GM18951 (cell line): ENCODE measurements at regions not wholly inside any gene's neighbourhood (a gene's known extent, or its start where the extent isn't known, plus 50 kb on each side); places are given as distances from the start of the nearest gene placed in this dataset.

ENCODE experiments used
- POLR2A ChIP-seq: IDR thresholded peaks from 4 replicates; pipeline ENCODE4 v1.6.1; 2011; ENCODE audit warnings: mild to moderate bottlenecking; ENCODE audit not compliant: insufficient read length, insufficient read depth; ENCODE audit errors: extremely low read depth
- in situ Hi-C: fragments of 300-500 bp; cut with MboI; formaldehyde crosslinking; loops from one replicate; pipeline ENCODE4 v1.12.0; 2022; ENCODE audit warnings: low sequenced_read_pairs, mixed read lengths, inconsistent platforms; ENCODE audit not compliant: unreplicated experiment

GRCh38 chr9:16025627-16026026, 472.8 kb downstream of the CCDC171 start:
- no peak for TF ChIP-seq POLR2A

GRCh38 chr9:16026886-16027285, 474.0 kb downstream of the CCDC171 start:
- in situ Hi-C loops: no loop called here
- no peak for TF ChIP-seq POLR2A

More at GRCh38 chr9:16025627-16026026, 472.8 kb downstream of the CCDC171 start:
- in situ Hi-C loops: no loop called here

DNA sequence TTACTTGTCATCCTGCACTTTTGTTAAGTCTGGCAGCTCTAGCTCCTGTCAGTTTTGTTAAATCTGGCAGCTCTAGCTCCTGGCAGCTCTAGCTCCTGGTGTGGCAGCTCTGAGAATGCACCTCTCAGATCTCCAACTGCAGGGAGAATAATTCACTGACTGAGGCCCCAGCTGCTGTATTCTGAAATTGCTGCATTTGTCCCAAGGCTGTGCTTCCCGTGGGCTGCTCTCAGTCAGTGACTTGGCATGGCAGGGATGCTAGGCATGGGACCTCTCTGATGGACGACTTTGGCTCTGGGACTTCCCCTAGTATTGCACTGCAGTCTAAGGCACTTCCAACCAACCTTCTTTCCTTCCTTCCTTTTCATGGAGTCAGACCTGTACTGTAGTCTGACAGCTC, 475.7 kb downstream of the CCDC171 start:
- TF ChIP-seq POLR2A: no peak
- in situ Hi-C loops: no loop called here

GRCh38 chr9:16029046-16029615, 476.3 kb downstream of the CCDC171 start:
- TF ChIP-seq POLR2A: no peak
- in situ Hi-C loops: no loop called here

DNA sequence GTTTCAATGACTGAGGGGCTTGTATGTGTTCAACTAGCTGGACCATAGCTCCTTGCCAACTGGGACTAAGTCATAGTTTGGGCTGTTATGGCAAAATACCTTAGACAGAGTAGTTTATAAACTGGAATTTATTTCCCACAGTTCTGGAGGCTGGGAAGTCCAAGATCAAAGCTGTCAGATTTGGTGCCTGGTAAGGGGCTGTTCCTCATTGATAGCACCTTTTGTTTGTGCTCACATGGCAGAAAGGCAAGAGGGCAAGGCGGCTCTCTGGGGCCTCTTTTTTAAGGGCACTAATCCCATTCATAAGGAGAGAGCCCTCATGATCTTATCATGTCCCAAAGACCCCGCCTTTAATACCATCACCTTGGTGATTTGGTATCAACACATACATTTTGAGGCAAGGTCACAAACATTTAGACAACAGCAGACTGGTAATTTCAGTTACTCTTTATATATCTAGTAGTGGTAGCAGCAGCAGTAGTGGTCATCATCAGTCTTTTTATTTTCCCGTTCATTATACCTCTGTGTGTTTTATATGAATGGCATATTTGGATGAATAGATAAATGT, 477.0 kb downstream of the CCDC171 start:
- in situ Hi-C loops: no loop called here

DNA sequence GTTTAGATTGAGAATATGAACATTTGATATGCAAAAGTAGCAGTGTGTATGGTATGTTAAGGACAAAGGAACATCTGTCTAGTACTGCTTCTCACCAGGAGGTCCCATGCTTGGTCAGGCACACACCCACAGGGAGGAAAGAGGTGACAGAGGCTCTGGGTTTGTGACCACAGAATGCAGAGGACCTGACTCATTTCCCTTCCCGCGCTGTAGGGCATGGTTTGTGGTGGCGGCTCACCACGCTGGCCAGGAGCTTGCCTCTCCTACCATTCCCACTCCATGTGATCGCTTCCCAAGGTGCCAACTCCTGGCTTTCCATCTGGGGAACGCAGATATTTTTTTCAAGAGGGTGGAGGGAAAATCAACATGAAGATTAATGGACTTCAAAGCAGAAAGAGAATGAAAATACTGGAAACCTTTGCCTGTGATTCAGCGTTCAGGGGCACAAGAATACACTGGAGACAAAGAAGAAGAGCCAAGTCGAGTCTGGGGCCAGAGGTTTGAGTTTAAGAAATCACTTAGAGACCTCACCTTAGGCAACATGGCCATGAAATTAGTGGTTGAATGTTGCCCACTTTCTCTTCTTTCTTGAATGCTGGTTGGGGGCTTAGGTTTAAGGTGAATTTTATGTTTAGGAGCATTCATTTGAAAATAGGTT, 477.8 kb downstream of the CCDC171 start:
- in situ Hi-C loops: no loop called here
- TF ChIP-seq POLR2A: no peak

More for the DNA sequence above, 477.0 kb downstream of the CCDC171 start:
- TF ChIP-seq POLR2A: no peak

DNA sequence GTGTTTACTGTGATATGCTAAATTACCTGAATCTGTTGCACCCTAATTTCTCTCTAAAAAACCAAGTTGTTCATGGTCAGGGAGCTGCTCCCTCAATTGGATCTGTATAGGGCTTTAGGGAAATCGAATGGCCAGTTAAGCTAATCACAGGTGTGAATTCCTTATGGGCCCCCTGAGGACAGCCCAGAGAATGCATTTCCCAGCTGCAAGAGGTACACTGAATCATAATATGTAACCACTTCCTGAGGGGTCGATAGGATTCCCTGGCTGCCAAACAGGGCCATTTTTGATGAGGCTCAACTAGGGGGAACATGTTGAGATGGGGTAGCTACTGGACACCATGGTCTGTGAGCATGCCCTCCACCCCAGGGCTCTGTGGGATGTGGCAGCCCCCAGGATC, 478.6 kb downstream of the CCDC171 start:
- in situ Hi-C loops: no loop called here
- TF ChIP-seq POLR2A: no peak

DNA sequence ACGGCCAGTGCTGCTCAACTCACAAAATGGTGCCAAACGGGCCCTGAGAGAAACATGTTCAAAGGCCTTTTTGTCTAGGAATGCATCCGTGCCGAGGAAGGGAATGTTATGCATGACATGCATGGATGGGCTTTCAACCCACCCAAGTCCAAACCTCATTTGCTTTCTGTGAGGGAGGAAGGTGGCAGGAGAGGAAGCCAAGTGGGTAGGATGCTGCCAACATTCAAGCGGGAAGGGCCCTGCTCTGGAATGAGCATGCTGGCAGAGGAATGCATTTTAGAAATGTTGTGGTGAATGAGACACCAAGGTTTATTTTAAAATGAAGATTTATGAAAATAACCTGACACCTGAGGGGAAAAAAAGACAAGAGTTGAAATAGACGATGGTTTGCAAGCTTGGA, 479.1 kb downstream of the CCDC171 start:
- in situ Hi-C loops: no loop called here
- no peak for TF ChIP-seq POLR2A

DNA sequence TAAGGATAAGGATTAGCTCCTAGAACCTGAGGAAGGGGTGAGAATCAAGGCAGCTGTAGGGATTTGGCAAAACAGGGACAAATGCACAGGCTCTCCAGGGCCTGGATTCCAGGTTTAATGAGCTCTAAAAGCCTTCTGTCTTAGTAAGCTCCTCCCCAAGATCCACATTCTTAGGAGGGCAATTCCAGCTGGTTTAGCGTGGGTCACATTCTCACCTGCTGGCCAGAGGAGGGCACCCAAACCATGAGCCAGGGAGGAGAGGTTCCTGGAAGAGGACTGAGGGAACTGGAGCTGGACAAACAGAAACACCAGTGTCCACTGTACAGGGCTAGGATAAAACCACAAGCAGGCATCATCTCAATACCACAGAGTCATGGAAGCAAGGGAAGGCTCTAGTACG, 480.0 kb downstream of the CCDC171 start:
- in situ Hi-C loops: no loop called here
- TF ChIP-seq POLR2A: no peak

- in situ Hi-C loops: no loop called here
- no peak for TF ChIP-seq POLR2A
Measured at GRCh38 chr9:16033253-16033652, 480.4 kb downstream of the CCDC171 start.

DNA sequence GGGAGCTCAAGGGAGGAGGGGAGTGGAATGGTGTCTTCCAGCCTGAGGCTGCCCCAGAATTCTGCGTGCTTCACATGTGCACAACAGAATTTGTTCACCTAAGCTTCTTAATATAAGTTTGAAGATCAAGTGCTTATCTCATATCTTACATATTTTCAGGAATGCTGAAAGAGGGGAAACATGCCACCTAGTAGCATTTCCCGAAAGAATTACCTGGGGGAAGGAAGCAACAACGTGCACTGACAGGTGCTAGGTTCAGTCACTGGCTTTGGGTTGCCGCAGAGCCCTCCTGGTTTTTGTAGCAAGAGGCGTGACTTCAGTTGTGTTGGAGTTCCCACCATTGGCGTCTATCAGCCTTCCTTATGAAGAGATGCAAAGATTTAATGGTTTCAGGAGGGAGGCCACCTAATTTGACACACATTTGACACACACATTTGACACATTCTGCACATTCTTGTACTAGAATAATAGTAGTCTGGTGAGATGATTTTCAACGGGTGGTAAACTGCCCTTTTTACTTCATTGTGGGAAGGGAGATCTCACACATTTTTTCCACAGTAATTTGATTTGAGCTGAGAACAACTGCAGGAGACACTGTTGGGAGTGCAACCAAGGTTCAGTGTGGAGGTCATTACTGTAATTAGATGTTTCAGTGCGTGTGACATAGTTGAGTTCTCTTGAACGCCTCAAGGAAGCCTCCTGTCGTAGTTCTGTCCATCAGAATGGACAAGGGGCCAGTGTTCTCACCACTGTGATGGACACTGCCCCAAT, 481.3 kb downstream of the CCDC171 start:
- in situ Hi-C loops: no loop called here
- TF ChIP-seq POLR2A: no peak

- TF ChIP-seq POLR2A: no peak
- in situ Hi-C loops: no loop called here
Measured at GRCh38 chr9:16039218-16039987, 486.6 kb downstream of the CCDC171 start.

DNA sequence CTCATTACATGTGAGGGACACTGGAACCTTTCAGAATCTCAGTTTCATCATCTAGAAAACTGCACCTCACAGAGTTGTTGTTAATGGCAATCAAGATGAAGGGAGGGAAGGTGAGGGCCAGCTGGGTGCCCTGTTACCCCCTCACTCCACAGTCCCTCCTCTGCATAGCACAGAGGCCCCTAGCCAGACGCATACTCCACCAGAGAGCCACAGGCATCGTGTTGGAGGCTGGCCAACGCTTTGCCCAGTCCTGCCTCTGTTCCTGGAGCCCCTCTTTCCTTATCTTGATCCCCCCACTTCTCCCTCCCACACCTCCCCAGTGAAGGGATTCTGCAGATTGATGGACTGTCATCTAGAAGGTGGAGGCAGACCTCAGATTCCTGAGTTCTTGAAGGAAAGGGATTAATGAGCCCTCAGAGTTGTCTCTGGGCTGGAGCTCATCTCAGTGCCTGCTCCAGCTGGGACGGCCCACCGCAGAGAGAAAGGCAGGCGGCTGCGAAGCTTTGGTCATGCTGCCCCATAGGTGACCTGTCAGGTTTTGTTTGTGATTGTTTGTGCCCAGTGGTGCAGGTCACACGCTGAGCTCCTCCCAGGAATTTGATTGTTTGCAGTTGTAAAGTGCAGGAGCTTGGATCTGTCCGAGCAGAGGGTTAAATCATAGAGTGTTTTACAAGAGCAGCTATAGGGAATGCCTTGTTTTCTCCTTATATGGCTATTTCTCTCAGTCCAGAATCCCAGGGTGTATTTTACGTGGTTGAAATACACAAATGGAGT, 487.3 kb downstream of the CCDC171 start:
- in situ Hi-C loops: no loop called here
- TF ChIP-seq POLR2A: no peak
